Vagina (tissue), 2 donors: ENCODE measurements at regions not wholly inside any gene's neighbourhood (a gene's known extent, or its start where the extent isn't known, plus 50 kb on each side); places are given as distances from the start of the nearest gene placed in this dataset.

ENCODE experiments used
- DNase-seq, 2 donors: peaks; one replicate each; pipeline ENCODE4 v3.0.0-alpha.2; 2017; ENCODE audit errors: extremely low spot score in 2 of 2
- H3K27ac ChIP-seq: fragments of 200-600 bp; sonication (generic); one replicate; pipeline ENCODE4 v1.5.1; 2019
- H3K27me3 ChIP-seq: fragments of 200-600 bp; sonication (generic); one replicate; pipeline ENCODE4 v1.5.1; 2019
- H3K36me3 ChIP-seq, 2 donors: fragments of 200-600 bp; sonication (generic); one replicate each; pipeline ENCODE4 v1.5.1; 2017 to 2019
- H3K4me1 ChIP-seq: fragments of 200-600 bp; sonication (generic); one replicate; pipeline ENCODE4 v1.5.1; 2019
- H3K4me3 ChIP-seq, 2 donors: fragments of 200-600 bp; sonication (generic); 1 replicate in 1 of 2; 2 replicates in 1 of 2; pipeline ENCODE4 v1.5.1; 2016 to 2019
- H3K9me3 ChIP-seq: fragments of 200-600 bp; sonication (generic); one replicate; pipeline ENCODE4 v1.5.1; 2019
- CTCF ChIP-seq, 3 experiments: fragments of 450-650 bp in 2 of 3; fragments of 200-600 bp in 1 of 3; sonication (generic) in 1 of 3; IDR thresholded peaks; one replicate each; pipeline ENCODE4 v1.5.1; 2017 to 2019; ENCODE audit warnings: antibody characterized with exemption in 3 of 3, mild to moderate bottlenecking in 2 of 3, moderate library complexity in 2 of 3
- POLR2A ChIP-seq, 2 donors: fragments of 450-650 bp; IDR thresholded peaks; one replicate each; pipeline ENCODE4 v1.6.1; 2017; ENCODE audit warnings: antibody characterized with exemption in 2 of 2, mild to moderate bottlenecking in 2 of 2, moderate library complexity in 2 of 2
- POLR2AphosphoS5 ChIP-seq, 2 donors: sonication (generic); formaldehyde crosslinking; IDR thresholded peaks; one replicate each; pipeline ENCODE4 v1.9.0; 2017; ENCODE audit warnings: antibody characterized with exemption in 2 of 2, mild to moderate bottlenecking in 2 of 2, low read depth in 1 of 2; ENCODE audit not compliant: insufficient read depth in 1 of 2
- intact Hi-C: fragments of 100-400 bp; cut with DNase I; formaldehyde crosslinking; loops from one replicate; pipeline ENCODE4 v1.15.1; 2023

GRCh38 chr2:7226501-7226900, 309.3 kb downstream of the RNF144A start:
- H3K27ac ChIP-seq, result no peak overlapping the region
- DNase-seq, result no peak
- H3K4me1 ChIP-seq, result no peaks in the 10 kb centered on the region
- H3K4me3 ChIP-seq, result no peak overlapping the region
- no peaks in the 10 kb centered on the region for H3K27me3 ChIP-seq
- no peaks in the 10 kb centered on the region for H3K36me3 ChIP-seq
- TF ChIP-seq CTCF (IDR thresholded peaks at IDR 0.05), result no peak
- no peak for TF ChIP-seq POLR2A (IDR thresholded peaks at IDR 0.05)
- TF ChIP-seq POLR2AphosphoS5 (IDR thresholded peaks at IDR 0.05; ENCODE audit: insufficient read depth in 1 of 2, low read depth in 1 of 2), result no peak
- no peaks in the 10 kb centered on the region for H3K9me3 ChIP-seq
- intact Hi-C loops, result no loop called here

DNA sequence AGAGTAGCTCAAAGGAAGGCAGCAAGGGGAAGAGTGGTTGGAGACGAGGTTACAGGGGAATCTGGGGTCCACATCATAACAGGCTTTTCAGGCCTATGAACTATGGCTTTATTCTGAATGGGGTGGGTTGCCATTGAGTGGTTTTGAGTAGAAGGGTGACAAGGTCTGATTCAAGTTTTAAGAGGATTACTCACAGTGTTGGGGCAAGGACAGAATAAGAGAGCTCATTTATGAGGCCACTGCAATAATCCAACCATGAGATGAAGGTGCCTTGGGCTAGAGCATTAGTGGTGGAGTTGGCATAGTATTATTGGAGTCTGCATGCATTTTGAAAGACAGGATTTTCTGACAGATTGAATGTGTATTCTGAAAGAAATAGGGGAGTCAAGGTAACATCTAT, 315.9 kb downstream of the RNF144A start:
- intact Hi-C loops, result no loop called here
- H3K4me1 ChIP-seq, result no peaks in the 10 kb centered on the region
- DNase-seq, result no peak
- no peak overlapping the region for H3K4me3 ChIP-seq
- H3K27ac ChIP-seq, result no peak overlapping the region
- H3K36me3 ChIP-seq, result no peaks in the 10 kb centered on the region
- H3K9me3 ChIP-seq, result no peaks in the 10 kb centered on the region
- no peak for TF ChIP-seq POLR2A (IDR thresholded peaks at IDR 0.05)
- TF ChIP-seq POLR2AphosphoS5 (IDR thresholded peaks at IDR 0.05; ENCODE audit: insufficient read depth in 1 of 2, low read depth in 1 of 2), result no peak
- TF ChIP-seq CTCF (IDR thresholded peaks at IDR 0.05), result no peak
- no peaks in the 10 kb centered on the region for H3K27me3 ChIP-seq

DNA sequence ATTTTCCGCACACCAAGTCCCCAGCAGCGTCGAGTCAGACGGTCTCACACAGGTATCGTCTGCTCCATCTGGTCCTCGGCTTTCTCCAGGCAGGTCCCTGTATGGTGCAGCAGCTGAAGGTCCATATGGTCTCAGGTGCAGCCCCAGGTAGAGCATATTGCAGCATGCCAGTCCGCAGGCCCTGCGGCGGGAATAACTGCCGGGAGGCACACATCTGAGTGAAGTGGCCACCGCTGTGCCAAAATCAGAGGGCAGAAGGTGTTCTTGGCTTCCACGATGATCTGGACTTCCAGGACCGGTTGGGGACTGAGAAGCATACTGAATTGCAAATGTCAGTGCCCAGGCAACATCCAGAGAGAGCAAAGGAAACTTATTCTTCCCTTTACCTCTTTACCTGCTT, 320.3 kb downstream of the RNF144A start:
- TF ChIP-seq CTCF (IDR thresholded peaks at IDR 0.05), result no peak
- TF ChIP-seq POLR2A (IDR thresholded peaks at IDR 0.05), result no peak
- TF ChIP-seq POLR2AphosphoS5 (IDR thresholded peaks at IDR 0.05; ENCODE audit: insufficient read depth in 1 of 2, low read depth in 1 of 2), result no peak
- Histone ChIP-seq H3K36me3 (no peaks in the 10 kb centered on the region), H3K9me3 (no peaks in the 10 kb centered on the region), H3K27ac (no peak overlapping the region), H3K4me3 (no peak overlapping the region), H3K4me1 (no peaks in the 10 kb centered on the region), H3K27me3 (no peaks in the 10 kb centered on the region)
- intact Hi-C loops, result no loop called here
- no peak for DNase-seq

DNA sequence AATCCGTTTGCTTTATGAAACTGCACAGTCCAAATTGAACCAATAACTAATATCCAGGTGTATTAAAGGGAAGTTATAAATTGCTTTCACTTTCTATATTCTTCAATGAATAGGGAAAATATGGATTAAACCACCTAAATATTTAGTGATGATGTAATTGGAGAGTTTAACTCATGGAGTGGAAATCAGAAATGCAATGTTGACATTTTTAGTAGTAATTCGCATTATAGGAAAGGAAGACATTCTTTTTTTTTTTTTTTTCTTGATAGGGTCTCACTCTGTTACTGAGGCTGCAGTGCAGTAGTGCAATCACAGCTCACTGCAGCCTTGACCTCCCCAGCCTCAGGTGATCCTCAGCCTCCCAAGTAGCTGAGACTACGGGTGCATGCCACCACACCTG, 321.9 kb downstream of the RNF144A start:
- no peak overlapping the region for H3K4me3 ChIP-seq
- no peak for TF ChIP-seq POLR2AphosphoS5 (IDR thresholded peaks at IDR 0.05; ENCODE audit: insufficient read depth in 1 of 2, low read depth in 1 of 2)
- TF ChIP-seq POLR2A (IDR thresholded peaks at IDR 0.05), result no peak
- no peak for TF ChIP-seq CTCF (IDR thresholded peaks at IDR 0.05)
- no peak overlapping the region for H3K27ac ChIP-seq
- no peaks in the 10 kb centered on the region for H3K27me3 ChIP-seq
- no peaks in the 10 kb centered on the region for H3K36me3 ChIP-seq
- intact Hi-C loops, result no loop called here
- no peak for DNase-seq
- no peaks in the 10 kb centered on the region for H3K4me1 ChIP-seq
- no peaks in the 10 kb centered on the region for H3K9me3 ChIP-seq

DNA sequence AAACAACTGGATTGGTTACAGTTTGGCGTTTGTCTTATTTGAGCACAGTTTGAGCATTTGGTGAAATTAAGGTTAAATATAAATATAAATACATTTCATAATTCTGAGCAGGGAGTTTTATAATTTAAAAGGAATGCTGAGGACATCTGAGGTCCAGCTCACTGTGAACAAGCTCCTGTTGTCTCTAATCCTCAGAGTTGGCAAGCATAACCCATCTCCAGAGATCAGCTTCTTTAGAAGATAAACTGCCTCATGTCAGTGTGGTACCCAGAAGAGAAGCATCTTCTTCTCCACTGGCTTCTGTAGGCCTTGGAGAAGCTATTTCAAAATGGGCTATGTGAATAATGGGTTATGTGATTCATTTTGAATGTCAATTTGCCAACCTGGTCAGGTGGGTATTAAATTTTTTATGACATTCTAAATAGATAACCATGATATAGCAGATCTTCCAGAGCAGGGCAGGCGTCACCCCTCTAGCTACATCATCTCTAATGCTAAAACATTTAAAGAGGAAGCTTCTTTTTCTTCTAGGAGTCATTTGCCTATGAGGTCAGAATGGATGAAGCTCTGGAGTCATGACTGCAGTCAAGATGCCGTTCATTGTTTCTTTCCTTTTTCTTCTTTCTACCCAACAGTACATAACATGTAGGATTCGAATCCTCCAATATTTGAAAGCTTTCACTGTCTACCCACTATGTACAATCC, 324.0 kb downstream of the RNF144A start:
- no peak overlapping the region for H3K4me3 ChIP-seq
- no peak for DNase-seq
- H3K4me1 ChIP-seq, result no peaks in the 10 kb centered on the region
- H3K27me3 ChIP-seq, result no peaks in the 10 kb centered on the region
- TF ChIP-seq CTCF (IDR thresholded peaks at IDR 0.05), result no peak
- TF ChIP-seq POLR2AphosphoS5 (IDR thresholded peaks at IDR 0.05; ENCODE audit: insufficient read depth in 1 of 2, low read depth in 1 of 2), result no peak
- TF ChIP-seq POLR2A (IDR thresholded peaks at IDR 0.05), result no peak
- no peaks in the 10 kb centered on the region for H3K9me3 ChIP-seq
- no peak overlapping the region for H3K27ac ChIP-seq
- intact Hi-C loops, result no loop called here
- H3K36me3 ChIP-seq, result no peaks in the 10 kb centered on the region
